H1 (cell line): ENCODE measurements at regions not wholly inside any gene's neighbourhood (a gene's known extent, or its start where the extent isn't known, plus 50 kb on each side); places are given as distances from the start of the nearest gene placed in this dataset.

Experiments used
- EP300 ChIP-seq, 2 experiments: IDR thresholded peaks; 1 replicate in 1 of 2; 2 replicates in 1 of 2; pipeline ENCODE4 v1.6.1; 2011 to 2012; ENCODE audit warnings: low read depth in 2 of 2, low read length in 2 of 2, mild to moderate bottlenecking in 2 of 2, borderline replicate concordance in 1 of 2, inconsistent platforms in 1 of 2, moderate library complexity in 1 of 2

DNA sequence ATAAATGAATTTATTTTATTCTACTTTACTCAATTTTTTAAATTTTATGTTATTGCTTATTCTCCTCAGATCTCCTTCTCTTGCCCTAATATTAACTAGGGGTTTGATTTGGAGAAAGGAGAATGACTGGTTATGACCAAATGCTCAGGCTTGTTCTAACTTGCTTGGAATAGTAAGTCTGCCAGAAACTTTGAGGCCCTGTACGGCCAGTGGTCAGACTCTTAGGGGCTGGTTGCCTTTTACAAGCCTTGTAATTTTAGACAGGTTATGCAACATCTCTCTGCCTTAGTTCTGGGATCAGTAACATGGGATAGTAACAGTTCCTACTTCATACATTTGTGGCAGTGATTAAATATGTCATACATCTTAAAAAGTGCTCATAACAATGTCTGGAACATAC, 279.5 kb downstream of the DUSP10 start (continued):
- no peak for TF ChIP-seq EP300 (IDR thresholded peaks at IDR 0.05; ENCODE audit: borderline replicate concordance in 1 of 2, low read depth in 2 of 2, low read length in 2 of 2)
